Loucy (cell line): ENCODE measurements at regions not wholly inside any gene's neighbourhood (a gene's known extent, or its start where the extent isn't known, plus 50 kb on each side); places are given as distances from the start of the nearest gene placed in this dataset.
"Not testable (repeated sequence)": the region's sequence is repeated elsewhere in the genome, so short reads cannot be mapped to it uniquely, and the experiment has no call there.

Source experiments
- EZH2phosphoT487 ChIP-seq: fragments of 200-600 bp; IDR thresholded peaks from 2 replicates; pipeline ENCODE4 v1.6.1; 2018; ENCODE audit warnings: antibody characterized with exemption, mild to moderate bottlenecking, moderate library complexity, borderline replicate concordance
- TF ChIP-seq, protein P1 (sequence below): fragments of 200-600 bp; sonication (generic); conservative IDR thresholded peaks from 2 replicates; pipeline ENCODE4 v1.5.1; 2014; ENCODE audit warnings: mild to moderate bottlenecking, antibody characterized with exemption, low read length

DNA sequence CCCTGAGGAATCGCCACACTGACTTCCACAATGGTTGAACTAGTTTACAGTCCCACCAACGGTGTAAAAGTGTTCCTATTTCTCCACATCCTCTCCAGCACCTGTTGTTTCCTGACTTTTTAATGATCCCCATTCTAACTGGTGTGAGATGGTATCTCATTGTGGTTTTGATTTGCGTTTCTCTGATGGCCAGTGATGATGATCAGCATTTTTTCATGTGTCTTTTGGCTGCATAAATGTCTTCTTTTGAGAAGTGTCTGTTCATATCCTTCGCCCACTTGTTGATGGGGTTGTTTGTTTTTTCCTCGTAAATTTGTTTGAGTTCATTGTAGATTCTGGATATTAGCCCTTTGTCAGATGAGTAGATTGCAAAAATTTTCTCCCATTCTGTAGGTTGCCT, 223.5 kb downstream of the MAF start:
- TF ChIP-seq, protein P1, sequence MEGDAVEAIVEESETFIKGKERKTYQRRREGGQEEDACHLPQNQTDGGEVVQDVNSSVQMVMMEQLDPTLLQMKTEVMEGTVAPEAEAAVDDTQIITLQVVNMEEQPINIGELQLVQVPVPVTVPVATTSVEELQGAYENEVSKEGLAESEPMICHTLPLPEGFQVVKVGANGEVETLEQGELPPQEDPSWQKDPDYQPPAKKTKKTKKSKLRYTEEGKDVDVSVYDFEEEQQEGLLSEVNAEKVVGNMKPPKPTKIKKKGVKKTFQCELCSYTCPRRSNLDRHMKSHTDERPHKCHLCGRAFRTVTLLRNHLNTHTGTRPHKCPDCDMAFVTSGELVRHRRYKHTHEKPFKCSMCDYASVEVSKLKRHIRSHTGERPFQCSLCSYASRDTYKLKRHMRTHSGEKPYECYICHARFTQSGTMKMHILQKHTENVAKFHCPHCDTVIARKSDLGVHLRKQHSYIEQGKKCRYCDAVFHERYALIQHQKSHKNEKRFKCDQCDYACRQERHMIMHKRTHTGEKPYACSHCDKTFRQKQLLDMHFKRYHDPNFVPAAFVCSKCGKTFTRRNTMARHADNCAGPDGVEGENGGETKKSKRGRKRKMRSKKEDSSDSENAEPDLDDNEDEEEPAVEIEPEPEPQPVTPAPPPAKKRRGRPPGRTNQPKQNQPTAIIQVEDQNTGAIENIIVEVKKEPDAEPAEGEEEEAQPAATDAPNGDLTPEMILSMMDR, result not testable (repeated sequence)
- not testable (repeated sequence) for TF ChIP-seq EZH2phosphoT487
